Left cardiac atrium (tissue), 4 donors: ENCODE measurements at regions not wholly inside any gene's neighbourhood (a gene's known extent, or its start where the extent isn't known, plus 50 kb on each side); places are given as distances from the start of the nearest gene placed in this dataset.
A peak's percentile ranks its signal among the peaks of the same experiment; 100 is the strongest.

ENCODE experiments used
- ATAC-seq, 2 donors: fragments of 200-7000 bp; cut with Tn5 transposase; one replicate each; pipeline ENCODE4 v1.9.1; 2020; ENCODE audit warnings: mild to moderate bottlenecking in 2 of 2, moderate library complexity in 2 of 2
- DNase-seq: peaks from one replicate; pipeline ENCODE4 v3.0.0-alpha.2; 2020
- intact Hi-C, 2 donors: fragments of 100-400 bp; cut with DNase I; formaldehyde crosslinking; loops; one replicate each; pipeline versions ENCODE4 v1.14.1 to v1.15.1; 2022 to 2023
- donor health status: DM: no; HTN: yes; CAD: no.
- donor health status: DM: no; HTN: yes; CAD: no; lungs with severe emphysema.
- donor health status: DM: yes; HTN: yes; CAD: no.
- donor health status: Dilated cardiomyopathy.

DNA sequence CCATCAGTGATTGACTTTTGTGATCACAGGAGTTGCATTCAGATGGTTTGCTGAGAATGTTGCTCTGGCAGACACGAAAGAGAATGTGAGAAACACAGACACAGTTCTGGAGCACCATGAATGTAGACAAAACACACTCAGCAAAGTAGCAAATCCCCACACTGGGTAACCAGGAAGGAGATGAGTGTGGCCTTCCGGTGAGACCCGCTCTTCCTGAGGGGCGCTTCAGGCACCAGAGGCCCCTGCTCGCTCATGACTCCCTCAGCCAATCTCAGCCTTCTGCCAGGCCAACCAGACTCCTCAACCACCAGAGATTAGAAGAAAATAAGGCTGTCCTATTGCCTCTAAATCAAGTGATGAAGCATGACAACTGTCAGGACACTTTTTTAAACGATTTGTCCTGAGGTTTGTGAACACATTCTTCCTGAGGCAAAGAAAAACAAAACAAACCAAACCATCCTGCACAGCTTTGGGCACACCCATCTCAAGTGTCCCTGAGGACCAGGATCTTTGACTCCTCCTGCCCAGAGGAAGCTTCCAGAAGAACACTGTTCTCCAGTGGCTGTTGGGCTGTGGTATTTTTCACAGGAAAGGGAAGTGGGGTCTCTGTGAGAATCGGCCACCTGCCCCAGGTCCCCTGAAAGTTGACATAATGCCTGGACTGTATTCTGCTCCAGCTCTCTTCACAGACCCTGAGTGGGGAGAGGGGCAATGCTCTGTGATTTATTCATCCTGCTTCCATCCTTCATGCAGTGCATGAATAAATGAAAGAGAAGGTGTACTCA lies 152.8 kb downstream of the BCL11A start:
- ATAC-seq, result no peak
- intact Hi-C loops, result no loop called here

DNA sequence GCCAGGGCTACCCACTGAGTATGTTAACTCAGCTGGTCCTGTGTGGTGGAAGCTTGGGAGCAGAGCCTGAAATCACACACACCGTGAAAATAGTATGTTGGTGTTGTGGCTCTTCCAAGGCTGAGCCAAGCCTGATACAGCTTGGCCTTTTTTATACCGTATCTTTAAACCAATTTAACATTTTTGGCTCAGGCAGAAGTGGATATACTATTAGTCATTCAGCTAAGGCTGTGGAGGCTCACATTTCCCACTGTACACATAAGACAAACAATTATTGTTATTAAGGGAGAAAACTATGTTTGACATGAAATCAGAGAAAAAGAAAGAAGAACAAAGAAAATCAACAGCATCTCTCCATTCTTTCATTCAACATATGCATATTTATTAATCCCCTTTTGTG lies 159.0 kb downstream of the BCL11A start:
- ATAC-seq (no peak), DNase-seq (no peak)
- intact Hi-C loops, result no loop called here

More for the DNA sequence above, 152.8 kb downstream of the BCL11A start:
- no peak for DNase-seq

DNA sequence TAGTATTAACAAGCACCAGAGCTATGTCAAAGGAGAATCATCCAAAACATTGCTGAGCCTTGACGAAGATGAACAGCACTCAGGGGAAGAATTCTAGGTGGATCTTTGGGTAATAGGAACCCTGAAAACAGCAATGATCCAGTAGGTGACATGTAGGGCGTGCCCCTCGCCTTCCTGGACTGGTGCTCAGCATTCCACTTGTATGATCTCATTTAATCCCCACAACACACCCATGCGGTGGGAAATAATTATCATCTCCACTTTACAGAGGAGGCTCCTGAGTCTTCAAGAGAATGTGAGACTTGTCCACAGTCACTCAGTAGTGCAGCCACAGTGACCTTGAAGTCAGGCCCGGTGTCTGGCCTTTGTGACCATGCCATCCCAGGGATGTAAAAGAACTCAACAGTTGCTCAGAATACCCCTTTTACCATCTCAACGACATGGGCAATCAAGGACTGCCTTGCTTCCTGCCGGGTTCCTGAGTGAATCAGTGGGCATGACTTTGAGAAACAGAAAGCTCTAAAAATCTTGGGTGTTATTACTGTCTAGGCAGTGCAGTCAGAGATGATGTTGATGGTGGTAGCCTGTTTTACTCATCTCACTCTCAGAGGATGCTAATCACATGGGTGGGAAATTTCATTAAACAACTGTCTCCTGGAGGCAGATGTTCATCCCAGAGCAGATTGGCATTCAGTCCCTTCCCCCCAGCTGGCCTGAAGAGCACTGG lies 161.6 kb downstream of the BCL11A start:
- DNase-seq (no peak), ATAC-seq (no peak)
- intact Hi-C loops, result no loop called here

DNA sequence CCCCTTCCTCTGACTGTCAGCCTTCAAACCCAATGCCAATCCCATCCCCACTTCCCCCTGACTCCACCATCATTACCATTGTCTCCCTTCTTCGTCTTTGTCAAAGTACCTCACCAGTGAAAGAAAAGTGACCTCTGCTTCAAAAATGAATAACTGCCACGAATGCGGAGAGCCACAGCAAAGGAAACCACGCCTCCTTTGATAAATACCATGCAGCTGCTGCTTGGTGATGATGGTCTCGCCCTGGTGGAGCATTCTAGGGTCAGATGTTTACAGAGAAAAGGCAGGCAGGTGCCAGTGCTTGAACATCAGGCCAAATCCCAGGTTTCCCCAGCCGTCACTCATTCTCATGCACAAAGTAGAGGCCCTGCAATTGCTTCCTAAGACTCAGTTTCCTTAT lies 162.2 kb downstream of the BCL11A start:
- ATAC-seq (no peak), DNase-seq (no peak)
- intact Hi-C loops, result no loop called here

DNA sequence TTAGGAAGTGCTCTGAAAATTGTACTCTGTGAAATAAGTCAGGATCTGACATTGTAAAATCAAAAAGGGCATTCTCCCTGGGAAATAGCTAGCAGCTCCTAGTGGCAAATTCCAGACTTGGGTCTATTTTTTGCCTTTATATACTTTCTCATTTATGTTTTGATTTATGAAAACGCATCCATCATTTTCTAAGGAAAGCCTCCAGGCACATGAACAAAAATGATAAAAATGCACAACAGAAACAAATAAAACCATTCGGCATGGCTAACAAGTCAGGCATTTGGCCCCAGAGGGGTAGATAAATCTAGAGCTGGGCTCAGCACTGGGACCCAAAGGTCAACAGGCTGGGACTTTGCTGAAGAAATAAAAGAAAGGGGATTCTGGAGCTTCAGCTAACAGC lies 167.0 kb downstream of the BCL11A start:
- DNase-seq (no peak), ATAC-seq (no peak)
- intact Hi-C loops, result no loop called here

DNA sequence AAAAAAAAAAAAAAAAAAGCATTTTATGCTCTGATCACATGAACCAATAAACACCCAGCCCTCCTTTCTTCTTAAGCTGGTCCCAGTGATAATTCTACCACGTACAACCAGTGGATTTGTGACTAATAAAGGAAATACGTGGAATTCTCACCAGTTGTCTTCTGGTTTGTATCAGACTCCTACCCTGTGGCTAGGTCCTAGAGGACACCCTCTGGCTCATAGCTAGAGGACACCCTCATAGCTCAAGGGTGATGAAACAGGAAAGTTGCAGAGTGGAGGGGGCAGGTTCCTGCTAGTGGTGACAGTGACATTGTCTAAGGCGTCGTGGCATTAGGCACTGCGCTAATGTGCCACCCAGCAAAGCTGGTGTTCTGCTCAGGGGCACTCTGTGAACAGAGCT lies 167.8 kb downstream of the BCL11A start:
- DNase-seq (no peak), ATAC-seq (no peak)
- intact Hi-C loops, result no loop called here

DNA sequence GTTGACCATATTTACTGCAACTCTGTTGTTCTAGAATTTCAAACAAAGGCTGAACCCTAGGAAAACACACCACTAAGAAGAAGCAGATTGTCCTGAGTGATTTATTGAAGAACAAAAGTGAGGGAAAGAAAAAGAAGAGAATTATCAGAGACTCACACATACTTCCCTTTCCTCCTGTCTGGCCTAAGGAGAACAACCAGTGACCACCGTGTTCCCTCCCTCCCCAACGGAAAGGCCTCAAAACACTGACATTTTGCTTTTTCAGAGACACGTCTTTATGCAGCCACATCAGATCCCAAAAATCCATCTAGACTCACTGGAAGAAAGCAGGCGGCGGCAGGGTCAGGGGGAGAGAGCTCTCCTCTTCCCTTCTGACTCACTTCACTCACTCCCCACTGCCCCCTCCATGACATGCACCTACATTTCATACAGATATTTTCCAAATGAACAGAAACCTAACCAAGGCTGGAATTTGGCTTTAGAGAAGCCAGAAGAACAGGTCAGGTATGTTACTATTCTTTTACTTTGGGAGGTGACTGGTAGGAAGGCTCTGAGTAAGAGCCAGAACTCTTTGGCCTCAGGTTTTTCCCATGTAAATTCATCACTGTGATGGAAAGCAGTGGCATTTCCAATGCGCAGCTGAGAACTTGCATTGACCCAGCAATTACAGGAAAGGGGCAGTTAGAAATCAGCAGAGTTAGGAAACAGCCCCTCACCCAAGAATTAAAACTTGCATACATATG lies 169.9 kb downstream of the BCL11A start:
- intact Hi-C loops, result no loop called here
- DNase-seq, result no peak
- ATAC-seq, result no peak

DNA sequence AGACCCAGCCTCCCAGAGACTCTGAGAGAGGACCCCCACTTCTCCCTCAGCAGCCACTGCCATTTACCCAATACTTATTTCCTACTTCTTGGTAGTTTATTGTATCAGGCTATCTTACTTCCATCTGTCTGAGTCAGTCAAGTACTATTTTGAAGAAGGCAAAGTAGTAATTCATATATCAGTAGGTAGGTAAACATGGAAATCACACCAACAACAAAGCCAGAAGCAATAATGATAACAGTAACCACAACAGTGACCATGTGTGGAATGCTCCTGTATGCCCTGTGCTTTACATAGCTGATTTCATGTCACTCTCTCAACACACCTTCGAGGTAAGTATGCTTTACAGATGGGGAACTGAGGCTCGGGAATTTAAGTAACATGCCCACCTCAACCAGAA lies 173.0 kb downstream of the BCL11A start:
- intact Hi-C loops, result no loop called here
- ATAC-seq (no peak), DNase-seq (no peak)

DNA sequence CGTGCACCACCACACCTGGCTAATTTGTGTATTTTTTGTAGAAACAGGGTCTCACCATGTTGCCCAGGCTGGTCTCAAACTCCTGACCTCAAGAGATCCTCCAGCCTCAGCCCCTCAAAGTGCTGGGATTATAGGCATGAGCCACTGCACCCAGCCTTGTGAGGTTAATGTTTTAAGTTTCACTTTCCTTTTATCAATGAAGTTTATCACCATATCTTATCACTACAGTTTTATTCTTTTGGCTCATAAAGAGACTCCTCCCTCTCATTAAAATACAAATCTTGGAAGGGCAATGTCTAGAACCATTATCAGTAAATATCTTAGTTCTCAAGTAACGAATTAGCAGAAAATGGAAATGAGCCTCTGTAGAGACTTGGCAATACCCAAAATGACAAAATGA lies 173.8 kb downstream of the BCL11A start:
- intact Hi-C loops, result no loop called here
- ATAC-seq, result no peak
- no peak for DNase-seq

DNA sequence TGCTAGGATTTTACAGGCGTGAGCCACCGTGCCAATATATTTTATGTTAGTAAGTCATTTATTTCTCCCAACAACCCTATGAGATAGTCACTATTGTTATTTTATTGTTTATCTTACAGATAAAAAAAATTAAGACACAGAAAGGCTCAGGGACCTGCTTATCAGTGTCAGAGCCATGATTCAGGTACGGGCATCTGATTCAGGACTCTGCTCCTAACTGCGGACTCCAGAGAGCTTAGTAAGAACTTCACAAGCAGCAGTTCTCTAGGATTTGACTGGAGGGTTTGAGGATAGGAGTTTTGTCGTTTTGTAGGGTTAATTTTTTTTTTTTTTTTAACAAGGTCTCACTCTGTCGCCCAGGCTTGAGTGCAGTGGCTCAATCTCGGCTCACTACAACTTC lies 174.2 kb downstream of the BCL11A start:
- DNase-seq (no peak), ATAC-seq (no peak)
- intact Hi-C loops, result no loop called here

DNA sequence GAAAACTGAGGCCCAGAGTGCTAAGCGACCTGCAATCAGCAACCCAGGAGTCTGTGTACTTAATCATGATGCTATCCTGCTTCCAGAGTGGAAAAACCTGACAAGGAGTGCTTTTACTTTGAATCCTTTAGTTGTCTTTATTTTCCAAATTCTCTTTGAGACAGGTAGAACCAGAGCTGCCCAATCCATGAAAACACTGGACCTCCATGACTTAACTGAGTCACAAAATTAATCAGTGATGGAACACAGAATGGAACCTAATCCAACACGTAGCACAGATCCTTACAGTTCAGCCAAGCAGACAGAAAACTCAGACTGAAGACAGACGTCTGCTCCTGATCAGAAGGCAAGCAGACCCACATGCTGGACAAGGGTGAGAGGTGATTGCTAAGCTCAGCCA lies 175.6 kb downstream of the BCL11A start:
- ATAC-seq (no peak), DNase-seq (no peak)
- intact Hi-C loops, result no loop called here

DNA sequence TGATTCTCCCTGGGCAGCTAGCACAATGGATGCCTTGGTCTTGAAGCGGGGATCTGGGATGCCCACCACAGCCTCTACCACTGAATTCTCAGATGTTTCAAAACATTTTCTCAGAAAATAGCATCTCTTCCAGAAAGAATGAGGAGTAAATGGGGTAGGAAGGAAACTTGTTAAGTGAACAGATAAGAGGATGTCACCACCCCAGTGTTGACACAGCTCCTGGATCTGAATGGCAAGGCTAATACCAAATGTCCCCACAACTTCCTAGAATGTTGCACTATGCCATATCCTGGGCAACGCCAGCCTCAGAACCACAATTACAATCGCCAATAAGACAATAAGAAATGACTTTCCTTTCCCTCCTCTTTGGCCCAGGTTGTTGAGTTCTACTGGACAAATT lies 177.2 kb downstream of the BCL11A start:
- intact Hi-C loops, result no loop called here
- no peak for ATAC-seq
- DNase-seq, result no peak

DNA sequence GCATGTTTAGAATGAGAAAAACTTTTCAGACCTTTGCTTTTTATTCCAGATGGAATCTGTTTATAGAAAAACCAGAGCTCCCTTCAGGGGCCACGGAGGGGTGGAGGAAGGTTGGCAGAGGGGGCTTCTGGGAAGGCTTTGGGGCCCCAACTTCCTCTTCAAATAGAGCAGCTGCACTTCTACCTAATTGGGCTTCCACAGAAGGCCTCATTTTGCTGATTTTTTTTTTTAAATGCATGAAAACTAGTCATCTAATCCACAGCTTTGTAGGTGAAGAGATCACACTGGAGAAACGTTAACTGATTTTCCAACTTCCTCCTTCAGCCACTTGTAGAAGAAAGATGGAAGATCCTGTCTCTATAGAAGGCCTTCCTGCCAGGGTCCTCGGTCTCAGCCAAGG lies 181.8 kb downstream of the BCL11A start:
- intact Hi-C loops, result no loop called here
- ATAC-seq (no peak), DNase-seq (no peak)

DNA sequence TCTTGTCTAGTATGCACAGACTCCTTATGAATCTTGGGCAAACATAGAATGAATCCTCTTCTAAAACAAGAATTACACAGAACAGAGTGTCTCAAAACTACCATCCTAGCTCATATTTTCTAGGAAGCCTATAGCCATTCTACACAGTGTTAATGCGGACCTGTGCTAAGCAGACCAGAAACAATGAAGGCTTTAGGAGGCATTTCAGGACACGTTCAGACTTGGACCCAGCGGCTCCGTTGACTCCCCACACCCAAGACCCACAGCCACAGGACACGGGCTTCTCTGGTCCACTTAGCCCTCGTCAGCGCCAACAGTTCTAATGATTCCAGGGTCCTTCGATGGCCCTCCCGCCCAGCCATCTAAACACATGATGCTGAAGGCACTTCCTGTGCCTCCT lies 182.2 kb downstream of the BCL11A start:
- no peak for ATAC-seq
- DNase-seq, result no peak
- intact Hi-C loops, result no loop called here

DNA sequence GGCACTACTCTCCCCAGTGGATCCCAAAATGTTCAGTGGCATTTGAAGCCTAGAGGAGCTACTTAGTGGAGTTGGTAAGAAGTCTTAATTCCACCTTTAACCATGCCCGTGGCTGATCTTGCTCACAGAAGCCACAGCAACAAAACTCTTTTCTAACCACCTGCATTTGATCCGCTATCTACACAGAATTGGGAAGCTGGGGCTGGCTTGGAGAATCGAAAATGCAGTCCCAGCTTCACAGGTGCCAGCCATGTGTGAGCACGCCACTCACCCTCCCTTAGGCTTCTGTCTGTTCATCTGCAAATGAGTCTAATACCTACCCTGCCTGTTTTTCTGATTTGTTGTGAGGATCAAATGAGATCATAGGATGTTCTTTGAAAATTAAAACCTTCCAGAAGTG lies 182.6 kb downstream of the BCL11A start:
- intact Hi-C loops, result no loop called here
- no peak for ATAC-seq

DNA sequence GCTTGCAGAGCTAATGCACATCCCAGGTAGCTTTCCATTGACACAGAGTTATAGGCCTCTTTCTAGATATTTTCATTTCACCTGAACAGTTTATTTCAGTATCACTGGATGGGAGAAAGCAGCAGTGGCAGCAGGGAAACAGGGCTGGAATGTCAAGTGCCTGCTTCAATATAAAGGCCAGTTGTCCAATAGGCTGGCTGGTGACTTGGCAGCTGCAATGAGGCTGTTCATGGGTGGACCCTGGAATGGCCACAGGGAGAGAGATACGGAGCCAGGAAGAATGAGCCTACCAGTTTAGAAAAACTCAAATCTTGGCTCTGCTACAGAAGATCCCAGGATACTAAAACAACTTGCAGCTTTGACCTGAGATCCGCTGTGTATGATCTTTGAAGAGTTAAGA lies 185.0 kb downstream of the BCL11A start:
- intact Hi-C loops, result no loop called here
- DNase-seq, result no peak
- peak; percentile 52 to 65 for ATAC-seq

More for the DNA sequence above, 182.6 kb downstream of the BCL11A start:
- no peak for DNase-seq

DNA sequence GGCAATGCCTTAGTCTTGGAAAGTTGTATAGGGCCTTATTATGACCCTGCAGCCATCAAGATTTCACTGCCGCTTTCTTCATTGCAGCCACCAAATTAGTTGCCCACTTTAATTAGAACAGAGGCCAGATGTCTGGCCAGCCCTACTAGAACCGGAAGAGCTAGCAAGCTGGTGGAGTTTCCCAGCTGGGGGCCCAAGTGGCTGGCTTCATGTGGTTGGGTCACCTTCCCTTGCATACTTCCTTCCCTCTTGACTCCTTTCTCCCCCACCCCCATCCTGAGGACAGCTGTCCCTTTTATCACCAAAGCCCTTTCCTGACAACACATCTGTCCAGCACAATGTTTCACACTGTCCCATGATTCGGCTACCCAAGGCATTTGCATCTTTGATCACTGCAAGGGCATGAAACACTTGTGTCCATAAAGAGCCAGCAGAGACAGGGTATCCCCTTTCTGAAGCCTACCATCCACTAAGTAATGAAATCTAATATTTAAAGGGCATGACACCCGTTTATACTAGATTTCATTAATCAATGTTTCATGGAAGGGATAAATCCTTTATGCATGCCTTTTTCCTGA lies 187.2 kb downstream of the BCL11A start:
- intact Hi-C loops, result no loop called here
- ATAC-seq (peak; percentile 23 to 38), DNase-seq (no peak)

DNA sequence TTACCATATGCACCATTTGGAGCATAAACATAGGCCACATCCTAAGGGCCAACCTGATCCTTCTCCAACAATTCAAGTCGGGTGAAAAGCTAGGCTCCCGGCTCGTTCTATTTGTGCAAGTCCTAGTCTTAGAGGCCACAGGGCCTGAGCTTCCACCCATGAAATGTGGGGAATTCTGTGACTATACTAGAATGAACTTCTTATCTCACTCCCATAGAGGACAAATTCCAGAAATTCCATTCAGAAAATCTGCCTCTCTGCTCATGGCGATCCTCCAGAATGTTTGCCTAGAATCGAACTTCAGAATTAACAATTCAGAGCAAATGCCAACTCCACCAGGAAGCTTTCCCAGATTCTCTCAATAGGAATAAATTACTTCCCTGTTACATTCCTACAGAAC lies 187.9 kb downstream of the BCL11A start:
- no peak for DNase-seq
- ATAC-seq, result no peak
- intact Hi-C loops, result no loop called here

DNA sequence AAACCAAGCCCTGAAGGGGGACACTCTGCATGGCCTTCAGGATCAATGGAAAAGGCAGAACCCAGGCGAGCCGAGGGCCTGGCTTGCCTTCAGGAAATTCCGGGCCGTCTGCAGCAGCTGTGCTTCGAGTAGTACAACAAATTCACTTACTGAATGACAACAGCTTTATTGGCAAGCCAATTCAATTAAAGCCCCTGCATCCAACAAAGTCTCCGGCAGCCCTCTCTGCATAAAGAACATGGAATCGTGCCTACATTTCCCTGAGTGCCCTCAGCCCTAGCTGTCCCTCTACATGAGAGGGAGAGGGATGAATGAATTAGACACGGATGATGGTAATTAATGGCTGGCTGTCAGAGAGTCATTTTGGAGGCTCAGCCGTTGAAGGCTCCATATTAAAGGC lies 189.0 kb downstream of the BCL11A start:
- intact Hi-C loops, result no loop called here
- DNase-seq (no peak), ATAC-seq (no peak)

DNA sequence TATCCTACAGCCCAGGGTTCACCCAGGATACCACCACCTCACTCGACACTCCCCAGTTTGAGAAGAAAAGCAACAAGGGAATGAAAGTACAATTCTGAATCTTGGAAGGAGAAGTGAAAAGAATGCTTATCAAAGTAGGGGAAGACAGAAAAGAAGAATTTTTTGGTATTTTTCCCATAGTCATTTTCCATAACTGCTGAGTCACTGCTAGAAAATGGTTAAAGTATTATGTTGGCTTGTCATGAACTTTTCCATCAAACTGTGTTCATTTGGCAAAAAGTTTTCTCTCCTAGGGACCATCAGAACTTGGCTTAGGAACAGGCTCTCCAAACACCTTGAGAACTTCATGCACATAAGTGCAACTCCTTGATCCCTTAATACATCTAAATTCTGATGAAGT lies 192.0 kb downstream of the BCL11A start:
- intact Hi-C loops, result no loop called here
- DNase-seq (no peak), ATAC-seq (no peak)
